ENCODE measurements at regions not wholly inside any gene's neighbourhood (a gene's known extent, or its start where the extent isn't known, plus 50 kb on each side); places are given as distances from the start of the nearest gene placed in this dataset.

DNA sequence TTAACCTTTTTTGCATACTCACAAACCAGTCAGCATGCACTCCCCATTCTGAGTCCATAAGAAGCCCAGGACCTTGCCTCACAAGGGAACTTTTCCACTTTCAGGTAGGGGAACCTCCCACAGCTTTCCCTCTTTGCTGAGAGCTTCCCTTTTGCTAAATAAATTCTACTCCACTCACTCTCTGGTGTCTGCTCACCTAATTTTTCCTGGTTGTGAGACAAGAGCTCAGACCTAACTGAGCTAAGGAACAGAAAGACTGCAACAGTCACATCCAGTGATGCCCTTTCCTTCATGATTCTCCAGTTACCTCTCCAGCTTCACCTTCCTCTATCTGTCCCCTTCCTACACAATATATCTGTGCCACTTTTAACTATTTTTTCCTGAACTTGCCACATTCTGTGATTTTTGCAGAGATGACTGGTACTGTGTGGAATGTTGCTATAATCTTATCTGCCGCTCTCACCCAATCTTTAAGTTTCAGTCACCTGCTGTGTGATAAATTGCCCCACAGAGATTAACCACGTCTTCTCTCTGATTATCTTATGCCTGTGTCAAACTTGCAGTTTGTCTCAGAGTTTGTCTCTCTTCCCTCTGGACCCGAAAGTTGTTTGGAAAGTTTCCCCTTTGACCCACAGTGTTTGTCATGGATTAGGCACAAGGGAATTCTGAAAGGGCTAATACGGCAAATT lies 737.1 kb upstream of the FLRT2 start:
- DNase-seq = no peak

DNA sequence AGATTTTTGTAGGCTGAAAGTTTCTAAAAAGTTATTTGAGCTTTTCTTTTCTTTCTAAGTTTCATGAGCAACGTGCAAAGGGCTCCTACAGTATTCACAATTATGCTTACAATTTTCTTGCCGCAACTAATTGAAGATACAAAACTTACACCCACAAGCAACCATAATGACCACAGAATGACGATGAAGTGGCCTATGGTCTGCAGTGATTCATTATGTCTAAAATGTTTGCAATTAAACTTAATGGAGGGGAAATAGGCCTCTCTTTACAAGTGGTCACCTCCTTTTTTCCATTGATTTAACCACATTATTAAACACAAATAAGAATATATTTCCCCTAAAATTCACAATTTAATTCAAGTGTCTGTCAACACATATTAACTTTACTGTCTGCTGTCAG lies 732.6 kb upstream of the FLRT2 start:
- DNase-seq = no peak

DNA sequence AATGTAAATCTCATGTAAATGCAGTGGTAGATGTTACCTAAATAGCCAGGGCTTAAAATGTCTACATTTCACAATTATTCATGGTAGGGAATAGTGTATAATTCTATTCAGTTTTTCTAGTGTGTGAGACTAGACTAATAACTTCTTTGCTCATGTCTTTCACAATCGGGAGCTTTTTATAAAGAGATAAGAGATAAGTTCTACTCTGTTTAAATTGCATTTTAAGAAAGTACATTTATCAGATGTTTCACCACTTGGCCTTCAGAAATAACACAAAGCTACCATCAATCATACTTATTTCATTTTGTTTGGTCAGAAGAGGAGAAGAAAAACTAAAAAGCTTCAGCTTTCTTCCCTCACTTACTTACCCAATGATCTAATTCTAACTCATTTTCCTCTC lies 725.5 kb upstream of the FLRT2 start:
- DNase-seq = no peak

DNA sequence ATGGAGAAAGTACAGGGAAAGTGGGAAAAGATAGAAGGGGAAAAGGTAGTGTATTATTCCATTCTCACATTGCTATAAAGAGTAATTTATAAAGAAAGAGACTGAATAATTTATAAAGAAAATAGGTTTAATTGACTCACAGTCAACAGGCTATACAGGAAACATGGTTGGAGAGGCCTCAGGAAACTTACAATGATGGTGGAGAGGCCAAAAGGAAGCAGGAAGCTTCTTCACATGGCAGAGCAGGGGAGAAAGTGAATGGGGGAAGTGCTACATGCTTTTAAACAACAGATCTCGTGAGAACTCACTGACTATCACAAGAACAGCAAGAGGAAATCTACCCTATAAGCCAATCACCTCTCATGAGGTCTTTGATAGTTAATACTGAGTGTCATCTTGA lies 725.0 kb upstream of the FLRT2 start:
- no peak for DNase-seq

- no peak for DNase-seq
Measured at GRCh38 chr14:84806181-84806580, 723.8 kb upstream of the FLRT2 start.

DNA sequence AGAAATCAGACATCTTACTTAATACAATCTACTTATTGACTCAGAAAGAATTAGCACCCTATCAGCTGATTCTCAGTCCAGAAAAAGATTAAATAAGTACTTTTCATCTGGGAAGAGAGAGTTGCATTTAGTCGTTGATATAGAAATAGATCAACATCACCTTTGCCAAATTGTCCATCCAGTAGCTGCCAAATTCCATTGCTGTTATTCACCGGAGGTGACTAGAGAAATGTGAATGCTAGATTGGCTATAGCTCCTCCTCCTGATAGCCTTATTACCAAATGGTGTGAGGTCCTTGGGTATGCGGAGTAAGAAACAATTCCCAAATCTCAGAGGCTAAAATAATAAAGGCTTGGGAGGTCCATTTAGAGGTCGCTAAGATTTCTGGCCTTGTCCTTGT lies 723.3 kb upstream of the FLRT2 start:
- DNase-seq = no peak

GRCh38 chr14:84807673-84808072 lies 722.3 kb upstream of the FLRT2 start:
- no peak for DNase-seq

- no peak for DNase-seq
Measured at GRCh38 chr14:84809158-84809557, 720.8 kb upstream of the FLRT2 start.

DNA sequence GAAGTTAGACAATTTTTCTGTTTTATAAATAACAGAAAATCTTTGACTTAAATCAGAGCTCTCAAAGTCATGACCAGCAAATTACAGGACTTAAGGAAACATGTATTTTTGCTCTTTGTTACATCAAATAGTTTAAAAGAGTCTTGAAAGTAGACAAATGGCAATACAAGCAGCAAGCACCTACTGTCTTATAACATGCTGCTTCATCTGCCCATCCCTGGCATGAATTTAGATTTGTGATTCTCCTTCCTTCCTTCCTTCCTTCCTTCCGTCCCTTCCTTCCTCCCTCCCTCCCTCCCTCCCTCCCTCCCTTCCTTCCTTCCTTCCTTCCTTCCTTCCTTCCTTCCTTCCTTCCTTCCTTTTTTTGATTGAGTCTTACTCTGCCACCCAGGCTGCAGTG lies 715.6 kb upstream of the FLRT2 start:
- DNase-seq = no peak

DNA sequence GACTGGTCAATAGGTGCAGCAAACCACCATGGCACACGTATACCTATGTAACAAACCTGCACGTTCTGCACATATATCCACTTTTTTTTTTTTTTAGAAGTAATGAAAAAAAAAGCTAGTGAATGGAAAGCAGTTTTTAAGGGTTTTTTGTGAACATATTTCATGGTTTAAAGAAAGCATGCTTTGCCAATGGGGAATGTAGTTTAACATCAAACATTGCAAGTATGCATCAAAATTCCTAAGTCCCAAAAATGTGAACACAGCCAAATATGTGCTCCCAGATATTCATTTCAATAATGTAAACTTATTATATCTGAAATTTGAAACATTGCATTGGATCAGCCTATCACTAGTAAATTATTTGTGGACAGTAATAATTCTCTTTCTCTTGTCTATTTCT lies 710.4 kb upstream of the FLRT2 start:
- no peak for DNase-seq

- no peak for DNase-seq
Measured at GRCh38 chr14:84825481-84826251, 704.3 kb upstream of the FLRT2 start.

DNA sequence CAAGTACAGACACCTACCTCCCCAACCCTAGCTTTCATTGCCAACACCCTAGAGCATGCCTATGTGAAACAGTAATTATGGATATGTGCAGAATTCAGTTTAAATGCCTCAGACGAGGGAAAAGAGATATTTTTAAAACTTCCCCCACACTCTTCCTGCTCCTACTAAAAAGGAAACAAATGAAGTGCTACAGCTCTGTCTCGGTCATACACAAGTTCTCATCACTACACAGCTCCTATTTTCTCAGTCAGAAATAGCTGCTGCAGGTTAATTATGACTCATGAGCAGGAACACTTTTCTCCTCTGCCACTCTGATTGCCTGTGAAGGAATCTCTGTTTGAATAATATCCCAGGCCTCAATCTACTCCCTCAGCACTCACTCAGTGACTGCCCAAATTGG lies 703.6 kb upstream of the FLRT2 start:
- DNase-seq = no peak

DNA sequence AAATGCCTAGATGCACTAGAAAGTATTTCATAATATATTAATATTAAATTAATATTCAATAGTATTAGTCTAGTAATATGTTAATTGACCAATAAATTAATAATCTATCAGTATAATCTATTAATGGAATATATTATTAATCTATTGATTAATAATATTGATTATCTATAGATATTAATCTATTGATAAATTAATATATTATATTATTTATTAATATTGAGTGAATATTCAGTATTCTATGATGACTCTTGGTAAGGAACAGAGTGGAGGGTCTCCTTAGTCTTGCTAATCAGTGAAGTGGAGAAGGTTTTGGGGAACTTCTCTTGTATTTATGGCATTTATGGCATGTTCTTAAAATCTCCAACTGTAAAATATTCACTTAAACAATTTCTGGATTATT lies 679.3 kb upstream of the FLRT2 start:
- no peak for DNase-seq

DNA sequence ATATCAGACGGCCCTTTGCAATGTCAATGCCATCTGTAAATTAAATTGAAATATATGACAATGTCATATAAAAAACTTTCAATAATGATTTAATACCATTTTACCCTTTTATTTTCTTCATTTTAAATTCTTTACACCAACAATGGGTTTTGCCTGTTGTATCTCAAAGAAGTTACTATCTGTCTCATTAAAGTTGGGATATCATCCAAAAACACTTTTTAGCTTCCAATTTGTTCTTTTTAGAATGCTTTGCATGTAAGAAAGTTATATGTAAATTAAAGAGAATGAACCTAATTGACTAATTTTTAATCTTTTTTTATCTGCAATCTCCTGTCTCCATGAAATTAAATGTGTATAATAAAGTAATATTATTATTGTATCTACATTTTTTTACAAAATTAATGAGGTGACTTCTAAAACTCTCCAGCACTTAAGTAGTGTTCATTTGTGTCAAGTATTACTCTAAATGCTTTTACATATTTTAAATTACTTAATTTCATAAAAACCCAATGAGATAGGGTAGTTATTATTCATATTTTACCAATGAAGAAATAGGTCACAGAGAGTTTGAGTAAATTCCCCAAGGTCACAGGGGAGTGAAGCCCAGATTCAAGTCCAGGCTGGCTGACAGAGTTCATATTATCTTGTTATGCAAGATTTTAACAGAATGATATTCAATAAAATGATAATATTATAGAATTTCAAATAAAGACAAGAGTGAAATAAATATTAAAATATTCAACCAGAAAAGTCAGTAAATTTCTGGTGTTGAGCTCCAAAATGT lies 673.0 kb upstream of the FLRT2 start:
- DNase-seq = no peak

DNA sequence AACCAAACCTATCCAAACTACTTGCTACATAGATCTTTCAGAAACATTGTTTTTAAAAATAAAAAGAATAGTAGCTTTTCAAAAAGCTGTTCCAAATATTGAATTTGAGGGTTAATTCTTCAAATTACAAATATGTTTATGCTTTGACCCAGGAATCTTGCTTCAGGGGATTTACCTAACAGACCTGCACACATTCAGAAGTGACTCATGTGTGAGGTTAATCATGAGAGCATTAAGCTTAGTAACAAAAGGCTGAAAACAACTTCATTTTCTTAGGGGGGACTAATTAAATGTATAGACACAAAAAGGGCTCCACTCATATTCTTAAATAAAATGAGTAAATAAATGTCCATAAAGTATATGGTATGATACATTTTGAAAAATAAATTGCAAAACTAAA lies 672.4 kb upstream of the FLRT2 start:
- no peak for DNase-seq

DNA sequence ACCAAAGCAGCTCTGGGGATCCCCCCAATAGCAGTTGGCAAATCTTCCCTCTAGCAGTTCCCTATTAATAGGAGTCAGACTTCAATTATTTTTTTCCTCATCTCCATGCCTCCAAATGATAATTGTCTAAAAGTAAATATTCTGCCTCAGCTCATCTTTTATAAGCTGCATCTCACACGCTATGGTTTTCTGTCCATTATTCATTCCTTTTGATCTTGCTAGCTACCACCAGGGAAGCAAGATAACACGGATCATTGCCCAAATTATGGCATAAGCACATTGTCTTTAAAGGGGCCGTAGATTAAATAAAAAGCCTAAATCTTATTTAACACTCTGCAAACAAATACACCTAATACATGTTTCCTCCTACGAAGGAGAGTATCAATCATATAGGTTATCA lies 670.8 kb upstream of the FLRT2 start:
- no peak for DNase-seq

- no peak for DNase-seq
Measured at GRCh38 chr14:84864548-84865271, 665.2 kb upstream of the FLRT2 start.

DNA sequence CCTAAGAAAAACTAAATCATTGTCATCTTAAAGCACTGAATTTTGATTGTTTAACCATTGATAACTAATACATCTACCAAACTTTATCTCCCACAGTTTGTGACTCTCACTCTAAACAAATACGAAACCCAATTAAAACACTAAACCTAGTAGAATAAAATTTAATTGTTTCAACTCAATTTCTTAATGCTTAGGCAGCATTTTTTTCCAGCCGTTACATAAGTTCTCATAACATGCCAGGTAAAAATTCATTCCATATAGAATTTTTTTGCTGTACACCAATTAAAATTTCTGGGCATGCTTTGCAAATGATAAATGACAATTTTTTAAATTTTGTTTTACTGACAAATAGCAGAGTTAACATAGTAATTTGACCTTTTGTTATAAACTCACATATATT lies 658.2 kb upstream of the FLRT2 start:
- no peak for DNase-seq

DNA sequence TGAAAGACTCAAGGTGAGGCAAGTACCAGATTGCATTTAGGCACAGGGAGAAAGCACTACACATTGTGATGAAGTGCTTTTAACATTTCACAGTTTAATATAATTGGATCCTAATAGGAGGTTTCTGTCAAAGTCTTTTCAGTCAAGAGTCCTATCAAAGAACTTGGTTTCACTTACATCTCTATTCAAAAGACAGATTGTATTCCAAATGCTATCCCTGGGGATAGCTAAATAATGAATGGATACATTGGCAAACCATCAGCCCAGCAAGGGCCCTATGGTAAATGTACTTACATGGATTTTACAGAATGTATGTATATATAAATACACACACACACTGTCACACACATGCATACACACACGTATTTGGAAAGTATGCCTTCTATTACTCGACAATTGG lies 655.5 kb upstream of the FLRT2 start:
- no peak for DNase-seq

DNA sequence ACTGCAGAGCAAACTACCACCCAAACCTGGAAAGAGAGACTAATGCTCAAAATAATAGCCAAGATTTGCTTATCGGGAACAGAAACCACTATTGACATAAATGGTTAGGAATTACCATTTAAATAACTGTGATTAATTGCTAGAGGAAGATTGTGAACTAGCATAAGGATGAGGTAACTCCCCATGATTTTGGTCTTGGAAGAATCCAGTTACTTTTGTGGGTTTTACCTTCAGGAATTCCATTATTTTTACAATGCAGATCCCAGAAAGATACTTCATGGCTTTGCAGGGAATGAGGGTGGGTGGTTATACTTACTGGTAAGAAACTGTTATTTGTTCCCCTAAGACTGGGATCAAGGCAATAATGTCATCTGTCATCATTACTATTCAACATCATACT lies 652.9 kb upstream of the FLRT2 start:
- DNase-seq = no peak

DNA sequence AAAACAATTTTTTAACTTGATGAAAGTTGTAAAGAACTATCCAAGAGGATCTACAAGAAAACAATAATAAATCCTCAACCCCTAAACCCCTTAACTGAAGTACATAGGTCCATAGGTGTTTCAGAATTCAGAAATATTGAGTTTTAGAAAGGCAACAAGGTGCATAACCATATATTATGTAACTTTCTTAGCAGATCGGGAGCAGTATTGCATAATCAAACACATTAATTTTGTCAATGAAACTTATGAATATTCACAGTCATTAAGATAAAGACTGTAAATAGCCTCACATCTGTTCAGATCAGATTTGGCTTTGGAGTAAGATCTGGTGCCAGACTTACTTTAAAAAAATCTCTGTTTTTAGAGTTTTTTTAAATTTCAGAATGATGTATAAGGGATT lies 647.1 kb upstream of the FLRT2 start:
- DNase-seq = no peak

GRCh38 chr14:84885061-84885460 lies 644.9 kb upstream of the FLRT2 start:
- no peak for DNase-seq

GRCh38 chr14:84891404-84891803 lies 638.5 kb upstream of the FLRT2 start:
- DNase-seq = no peak
